Jurkat, Clone E6-1 (cell line): ENCODE measurements at regions not wholly inside any gene's neighbourhood (a gene's known extent, or its start where the extent isn't known, plus 50 kb on each side); places are given as distances from the start of the nearest gene placed in this dataset.
"Not testable (repeated sequence)": the region's sequence is repeated elsewhere in the genome, so short reads cannot be mapped to it uniquely, and the experiment has no call there.

ENCODE experiments used
- DNase-seq: peaks from one replicate; pipeline ENCODE4 v3.0.0-alpha.2; 2011; ENCODE audit warnings: low read depth, low spot score
- H3K4me3 ChIP-seq: 2 replicates; pipeline ENCODE4 v1.5.1; 2011; ENCODE audit warnings: mild to moderate bottlenecking, low read length, control low read depth, moderate library complexity

DNA sequence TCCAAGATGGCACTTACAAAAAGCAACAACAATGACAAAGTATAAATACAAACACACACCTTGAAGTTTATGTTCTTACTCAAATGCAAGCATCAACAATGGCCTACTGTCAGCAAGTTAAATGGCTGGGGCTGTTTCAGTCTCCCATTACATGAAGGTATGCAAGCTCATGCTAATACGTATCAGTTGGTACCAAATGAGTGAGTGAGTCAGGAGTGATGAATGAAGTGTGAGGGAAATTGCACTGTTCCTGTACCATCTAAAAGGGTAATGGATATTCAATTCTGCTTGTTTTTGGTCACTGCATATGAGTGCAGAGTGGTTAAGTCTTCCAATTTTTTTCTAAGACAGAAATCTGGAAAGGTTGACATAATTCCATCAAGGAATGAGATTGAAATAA, 964.9 kb downstream of the MAT2B start:
- no peak overlapping the region for H3K4me3 ChIP-seq
- DNase-seq: no peak

DNA sequence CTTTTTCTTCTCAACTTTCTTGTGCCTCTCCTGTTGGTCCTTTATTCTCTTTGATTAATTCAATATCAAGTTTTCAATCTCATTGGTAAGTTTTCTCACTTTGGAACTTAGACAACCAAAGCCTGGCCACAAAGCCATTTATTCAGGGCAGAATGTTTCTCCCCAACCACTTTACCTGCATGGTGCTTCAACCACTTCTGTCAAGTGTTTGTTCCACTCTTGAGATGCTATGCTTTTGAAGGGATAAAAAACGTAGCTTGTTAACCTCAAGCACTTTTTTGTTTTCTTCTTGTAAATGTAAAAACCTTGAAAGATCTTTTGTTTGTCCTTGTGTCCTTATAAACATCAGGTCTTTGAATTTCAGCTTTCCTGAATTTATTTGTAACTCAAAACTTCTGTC, 966.7 kb downstream of the MAT2B start:
- no peak overlapping the region for H3K4me3 ChIP-seq
- no peak for DNase-seq

DNA sequence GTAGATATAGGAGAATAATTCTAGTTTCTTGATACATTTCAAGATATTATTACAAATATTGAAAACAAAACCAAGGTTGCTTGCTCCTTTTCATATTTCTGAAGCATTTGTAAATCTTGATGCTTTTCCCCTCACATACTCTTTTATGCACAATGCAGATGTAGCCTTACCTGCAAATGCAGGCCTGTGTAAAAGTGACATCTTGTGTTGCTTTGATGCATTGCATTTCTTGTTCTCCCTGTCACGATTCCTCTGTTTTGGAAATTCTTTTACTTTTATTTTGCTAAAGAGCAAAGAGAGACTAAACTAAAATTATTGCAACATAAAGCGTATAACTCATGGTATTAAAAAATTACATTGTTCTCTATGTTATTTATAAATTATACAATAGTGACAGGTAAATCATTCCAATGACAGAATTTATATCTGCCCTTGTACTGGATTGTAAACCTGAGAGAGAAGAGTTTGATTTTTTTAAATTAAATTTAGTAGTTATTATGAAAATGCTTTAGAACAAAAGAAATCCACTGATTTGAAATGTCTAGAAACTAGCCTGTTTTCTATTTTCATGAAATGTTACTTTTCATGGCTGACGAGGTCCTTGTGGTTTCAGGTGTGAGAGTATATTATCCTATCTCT, 970.0 kb downstream of the MAT2B start:
- peak; percentile 5 for DNase-seq
- H3K4me3 ChIP-seq: no peak overlapping the region

DNA sequence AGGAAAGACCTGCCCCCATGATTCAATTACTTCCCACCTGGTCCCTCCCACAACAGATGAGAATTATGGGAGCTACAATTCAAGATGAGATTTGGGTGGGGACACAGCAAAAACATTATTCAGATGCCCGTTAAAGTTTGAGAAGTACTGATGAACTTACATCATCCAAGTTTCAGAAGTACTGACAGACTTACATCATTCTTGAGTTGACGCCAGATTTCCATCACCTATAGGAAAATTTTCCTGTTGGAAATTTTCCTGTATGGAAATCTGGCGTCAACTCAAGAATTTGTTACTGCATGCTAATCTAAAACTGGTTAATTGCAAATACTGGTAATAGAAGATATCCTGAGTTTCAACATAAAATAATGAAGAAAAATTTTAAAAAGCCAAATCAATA, 975.9 kb downstream of the MAT2B start:
- H3K4me3 ChIP-seq: no peak overlapping the region
- no peak for DNase-seq

DNA sequence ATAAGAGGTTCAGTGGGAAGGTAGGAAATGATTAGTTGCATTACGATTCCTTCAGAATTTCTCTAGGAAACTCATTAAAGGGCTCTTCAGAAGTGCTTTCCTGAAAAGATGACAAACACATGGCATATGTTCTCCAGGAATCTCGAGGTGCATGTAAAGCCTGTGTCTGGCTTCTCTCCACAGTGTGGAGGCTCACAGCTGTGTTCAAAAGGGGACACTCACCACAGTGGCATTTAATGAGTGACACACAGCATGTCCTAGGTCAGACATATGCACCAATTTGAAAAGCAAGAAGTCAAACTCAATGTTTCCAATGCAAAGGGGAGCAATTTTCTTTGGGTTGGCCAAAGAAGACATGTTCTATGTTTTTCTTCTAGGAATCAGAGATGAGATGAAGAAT, 976.9 kb downstream of the MAT2B start:
- no peak overlapping the region for H3K4me3 ChIP-seq
- DNase-seq: no peak

DNA sequence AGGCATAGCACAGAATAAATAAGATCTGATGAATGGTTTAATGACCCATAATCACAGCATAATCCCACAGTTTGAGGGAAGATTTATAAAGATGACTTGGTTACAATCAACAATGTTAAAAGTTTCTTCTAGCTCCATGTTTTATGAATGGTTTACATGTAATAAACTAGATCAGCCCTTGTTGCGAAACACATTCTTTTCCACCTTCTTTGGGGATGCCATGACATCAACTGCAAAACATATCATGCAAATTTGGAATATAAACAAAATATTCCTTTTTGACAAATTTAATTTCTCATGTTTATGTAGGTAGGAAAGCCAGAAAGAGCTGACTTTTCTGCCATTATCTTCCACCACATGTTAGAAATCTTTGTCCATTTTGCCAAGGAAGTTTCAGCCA, 979.5 kb downstream of the MAT2B start:
- DNase-seq: no peak

DNA sequence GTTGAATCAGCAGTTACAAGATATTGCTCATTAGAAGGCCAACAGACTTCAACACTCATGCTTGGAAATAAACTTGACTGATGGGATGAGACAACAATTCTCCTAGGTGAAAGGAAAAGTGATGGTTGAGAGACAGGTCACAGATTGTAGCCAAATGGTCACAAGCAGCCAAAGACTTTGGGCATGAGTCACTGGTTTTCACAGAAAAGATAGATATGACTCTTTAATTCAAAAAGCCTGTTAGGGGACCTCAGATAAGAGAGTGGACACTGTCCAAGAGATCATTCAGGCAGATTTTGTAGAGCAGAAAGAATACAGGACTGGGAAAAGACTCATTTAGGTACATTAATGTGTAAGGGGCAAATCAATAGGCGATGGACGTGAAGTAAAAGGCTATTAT, 982.5 kb downstream of the MAT2B start:
- no peak overlapping the region for H3K4me3 ChIP-seq
- no peak for DNase-seq

More for the DNA sequence above, 979.5 kb downstream of the MAT2B start:
- H3K4me3 ChIP-seq: no peak overlapping the region

DNA sequence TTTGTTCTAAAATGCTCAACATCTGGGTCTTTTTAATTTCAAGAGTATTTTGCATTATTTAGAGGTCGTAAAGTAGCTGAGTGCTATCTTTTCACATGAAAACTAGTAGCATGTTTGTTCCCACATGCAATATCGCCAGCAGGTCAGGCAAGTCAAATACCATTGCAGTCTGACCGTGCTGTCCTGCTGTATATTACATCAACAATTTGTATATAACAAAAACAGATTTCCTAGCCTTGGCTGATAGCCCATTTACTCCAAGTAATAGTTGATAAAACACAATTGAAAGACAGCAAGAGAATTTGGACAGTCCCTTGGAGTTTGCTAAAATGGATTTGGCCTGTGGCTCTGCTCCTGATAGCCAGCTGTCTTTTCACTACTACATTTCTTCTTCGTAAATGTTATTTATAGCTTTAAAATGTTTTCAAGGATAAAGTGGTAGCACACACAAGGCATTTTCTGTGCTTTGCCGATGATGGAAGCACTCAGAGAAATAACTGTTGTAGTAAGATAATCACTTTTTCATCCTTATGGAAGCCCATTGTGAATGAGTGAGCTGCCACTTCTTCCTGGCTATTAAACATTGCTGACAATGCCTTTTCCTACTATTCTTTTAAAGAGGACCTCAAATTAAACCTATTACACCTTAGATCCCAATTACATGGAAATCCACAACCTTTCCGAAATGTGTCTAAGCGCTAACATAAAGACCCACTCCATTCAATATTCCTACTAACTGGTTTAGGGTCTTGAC, 992.1 kb downstream of the MAT2B start:
- H3K4me3 ChIP-seq: no peak overlapping the region
- DNase-seq: no peak

DNA sequence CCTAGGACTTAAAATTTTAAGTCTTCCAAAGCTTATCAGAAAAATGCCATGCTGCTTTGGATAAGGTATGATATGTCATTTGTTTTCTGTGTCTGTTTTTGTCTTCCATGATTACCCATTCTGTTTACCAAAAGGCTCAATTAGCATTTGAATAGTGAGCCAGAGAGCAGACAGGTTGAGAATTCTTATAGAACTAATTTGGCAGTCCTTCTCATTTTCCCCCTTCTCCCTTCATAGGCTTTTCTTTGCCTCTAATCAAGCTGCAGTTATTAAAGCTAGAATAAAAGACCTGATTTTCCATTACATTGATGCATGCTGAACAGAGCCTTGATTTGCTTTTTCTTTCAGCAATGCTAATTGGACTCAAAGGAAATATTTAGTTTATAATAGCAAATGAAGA, 993.0 kb downstream of the MAT2B start:
- no peak overlapping the region for H3K4me3 ChIP-seq

DNA sequence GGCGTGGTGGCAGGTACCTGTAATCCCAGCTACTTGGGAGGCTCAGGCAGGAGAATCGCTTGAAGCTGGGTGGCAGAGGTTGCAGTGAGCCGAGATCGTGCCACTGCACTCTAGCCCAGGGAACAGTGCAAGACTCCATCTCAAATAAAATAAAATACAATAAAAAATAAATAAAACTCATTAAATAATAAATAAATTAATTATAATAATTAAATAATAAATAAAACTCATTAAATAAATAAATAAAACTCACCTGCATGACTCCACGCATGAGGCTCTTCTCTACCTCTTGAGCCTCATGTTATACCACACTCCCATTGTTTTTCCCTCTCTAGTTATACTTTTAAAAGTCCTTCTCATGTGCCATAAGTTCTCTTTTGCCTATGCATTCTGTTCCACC, 995.4 kb downstream of the MAT2B start:
- H3K4me3 ChIP-seq: no peak overlapping the region
- no peak for DNase-seq

More for the DNA sequence above, 993.0 kb downstream of the MAT2B start:
- DNase-seq: no peak

DNA sequence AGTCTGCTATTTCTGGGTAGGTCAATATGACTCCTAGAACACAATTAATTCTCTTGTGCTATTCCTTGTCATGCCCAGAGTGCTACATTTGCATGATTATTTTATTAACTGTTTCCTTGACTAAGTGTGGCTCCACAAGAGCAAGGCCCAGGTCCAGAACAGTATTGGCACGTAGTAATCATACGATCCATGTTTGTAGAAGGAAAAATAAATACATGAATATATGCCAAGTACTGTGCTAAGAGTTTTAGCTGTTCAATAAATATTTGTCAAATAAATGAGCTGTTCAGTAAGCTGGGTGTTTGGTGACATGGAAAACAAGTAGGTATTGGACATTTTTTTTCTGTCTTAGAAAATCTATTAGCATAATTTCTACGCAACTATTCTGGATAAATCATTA, 995.9 kb downstream of the MAT2B start:
- DNase-seq: no peak

DNA sequence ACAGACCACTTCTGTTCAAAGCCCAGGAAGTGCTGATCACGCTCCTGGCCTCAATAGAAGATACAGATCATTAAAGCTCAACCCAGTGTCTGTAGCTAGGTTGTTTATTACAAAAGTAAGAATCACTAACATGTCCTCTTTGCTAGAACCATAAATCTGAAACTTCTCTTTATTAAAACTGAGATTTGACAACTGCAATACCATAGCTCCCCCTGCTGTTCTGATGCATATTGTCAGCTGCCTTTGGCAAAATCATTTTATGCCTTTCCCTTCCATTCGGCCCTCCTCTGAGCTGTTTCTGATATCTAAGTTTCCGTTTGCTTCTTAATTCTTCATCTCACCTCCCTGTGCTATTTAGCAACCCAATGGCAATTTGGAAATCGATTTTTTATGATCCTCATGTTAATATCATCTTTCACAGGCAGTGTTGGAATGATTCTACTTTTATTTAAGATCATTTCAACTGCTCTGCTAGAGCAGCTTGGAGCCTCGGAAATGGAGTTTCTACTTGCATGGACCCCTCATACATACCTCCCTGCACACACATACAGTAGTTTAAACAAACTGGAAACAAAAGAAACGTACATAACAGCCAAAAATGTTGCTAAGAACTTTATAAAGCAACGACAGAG, 998.8 kb downstream of the MAT2B start:
- peak; percentile 49 for DNase-seq
- no peak overlapping the region for H3K4me3 ChIP-seq

More for the DNA sequence above, 995.9 kb downstream of the MAT2B start:
- H3K4me3 ChIP-seq: no peak overlapping the region

DNA sequence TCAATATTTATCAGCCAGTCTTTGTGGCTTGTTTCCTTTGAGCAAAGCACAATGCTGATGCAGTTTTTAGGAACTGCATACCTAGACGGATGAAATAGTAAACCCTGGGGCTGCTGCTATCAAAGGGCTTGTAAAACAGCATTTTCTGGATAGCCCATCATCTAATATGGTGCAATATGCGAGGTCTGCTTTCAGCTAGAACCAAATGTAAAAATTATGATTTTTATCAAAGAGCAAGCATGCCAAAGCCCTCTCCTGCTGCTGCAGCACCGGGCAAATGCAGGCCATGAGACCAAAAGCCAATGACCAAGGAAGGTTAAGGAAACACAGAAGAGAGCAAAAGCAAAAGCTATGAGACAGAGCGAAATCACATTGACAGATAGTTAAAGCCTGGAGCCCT, 1000.4 kb downstream of the MAT2B start:
- DNase-seq: no peak
- no peak overlapping the region for H3K4me3 ChIP-seq

DNA sequence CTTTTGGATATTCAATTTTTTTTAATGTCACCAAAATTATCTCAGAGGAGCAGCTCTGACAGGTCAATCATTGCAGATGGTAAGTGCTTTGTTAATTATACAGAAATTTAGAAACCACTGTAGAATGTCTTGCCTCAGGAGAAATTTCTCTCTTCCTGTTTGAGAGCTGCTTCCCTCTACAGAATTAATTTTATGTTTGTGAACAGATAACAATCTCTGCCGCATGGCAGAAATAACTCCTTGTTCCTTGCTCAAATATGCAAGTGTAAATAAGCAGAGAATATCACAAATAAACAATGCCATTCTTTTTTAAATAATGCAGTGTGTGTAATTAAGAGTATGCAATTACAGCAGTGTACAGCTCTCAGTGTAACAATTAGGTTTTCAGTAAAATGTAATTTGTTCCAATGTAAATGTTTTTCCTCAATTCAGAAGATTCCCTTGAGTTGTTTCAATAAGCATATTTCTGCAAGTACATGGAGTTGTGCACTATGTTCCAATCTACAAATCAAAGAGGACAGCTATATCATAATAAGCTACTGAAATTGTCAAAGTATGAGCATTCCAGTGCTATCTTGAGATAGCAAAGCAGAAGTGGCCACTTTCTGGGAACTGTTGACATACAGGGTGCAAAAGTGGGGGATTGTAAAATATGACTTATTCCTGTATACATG, 1012.8 kb downstream of the MAT2B start:
- H3K4me3 ChIP-seq: no peak overlapping the region
- no peak for DNase-seq

DNA sequence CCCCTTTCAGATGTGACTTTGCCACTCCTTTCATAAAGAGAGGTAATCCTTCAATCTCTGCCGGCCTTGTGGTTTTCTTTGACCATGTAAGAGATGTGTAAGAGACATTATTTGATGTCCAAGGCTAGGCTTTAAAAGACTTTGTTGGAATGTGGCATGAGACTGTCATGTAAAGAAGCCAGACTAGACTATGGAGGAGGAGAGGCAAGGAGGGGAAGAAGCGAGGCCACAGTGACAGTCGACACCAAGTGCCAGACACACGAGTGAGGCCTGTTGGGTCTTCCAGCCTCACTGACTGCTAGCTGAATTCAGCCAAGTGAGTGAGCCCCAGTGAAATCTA, 1013.3 kb downstream of the MAT2B start:
- no peak for DNase-seq
- no peak overlapping the region for H3K4me3 ChIP-seq

DNA sequence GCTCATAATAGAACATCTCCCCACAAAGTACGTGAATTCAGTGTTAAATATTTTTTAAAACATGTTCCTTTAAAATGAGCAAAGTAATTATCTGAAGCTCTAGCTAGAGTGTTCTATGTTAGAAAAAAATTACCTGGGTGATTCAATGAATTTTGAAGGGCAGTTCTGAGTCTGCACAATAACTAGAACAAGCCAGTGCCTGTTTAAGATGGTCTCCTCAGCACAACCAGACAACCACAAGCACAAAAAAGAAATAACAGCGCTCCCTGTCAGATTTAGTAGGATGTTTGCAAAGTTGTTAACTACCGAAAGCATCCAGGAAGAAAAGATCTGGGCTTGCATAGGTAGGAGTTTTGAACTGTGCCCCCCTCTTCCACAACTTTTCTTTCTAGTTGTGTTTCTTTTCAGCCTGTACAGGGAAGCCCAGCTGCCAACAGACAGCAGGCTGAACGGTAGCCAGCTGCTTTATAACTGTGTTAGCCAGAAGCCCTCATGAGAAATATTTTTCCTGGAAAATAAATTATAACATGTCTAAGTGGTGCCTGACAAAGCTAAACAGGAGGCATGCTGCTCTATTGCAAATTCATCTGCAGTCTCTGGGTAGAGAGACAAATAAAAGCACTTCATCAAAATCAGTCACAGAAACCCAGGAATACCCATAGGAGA, 1026.9 kb downstream of the MAT2B start:
- no peak for DNase-seq
- H3K4me3 ChIP-seq: no peak overlapping the region

DNA sequence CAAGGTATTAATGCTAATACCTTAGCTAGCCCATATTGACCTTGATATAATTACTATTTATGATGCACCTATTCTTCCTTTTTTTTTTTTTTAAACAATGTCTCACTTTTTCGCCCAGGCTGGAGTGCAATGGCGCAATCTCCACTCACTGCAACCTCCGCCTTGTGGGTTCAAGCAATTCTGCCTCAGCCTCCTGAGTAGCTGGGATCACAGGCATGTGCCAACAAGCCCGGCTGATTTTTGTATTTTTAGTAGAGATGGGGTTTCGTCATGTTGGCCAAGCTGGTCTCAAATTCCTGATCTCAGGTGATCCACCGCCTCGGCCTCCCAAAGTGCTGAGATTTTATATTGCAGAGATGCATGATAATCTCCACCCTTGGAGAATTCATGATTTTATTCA, 1028.0 kb downstream of the MAT2B start:
- H3K4me3 ChIP-seq, DNase-seq: not testable (repeated sequence)

DNA sequence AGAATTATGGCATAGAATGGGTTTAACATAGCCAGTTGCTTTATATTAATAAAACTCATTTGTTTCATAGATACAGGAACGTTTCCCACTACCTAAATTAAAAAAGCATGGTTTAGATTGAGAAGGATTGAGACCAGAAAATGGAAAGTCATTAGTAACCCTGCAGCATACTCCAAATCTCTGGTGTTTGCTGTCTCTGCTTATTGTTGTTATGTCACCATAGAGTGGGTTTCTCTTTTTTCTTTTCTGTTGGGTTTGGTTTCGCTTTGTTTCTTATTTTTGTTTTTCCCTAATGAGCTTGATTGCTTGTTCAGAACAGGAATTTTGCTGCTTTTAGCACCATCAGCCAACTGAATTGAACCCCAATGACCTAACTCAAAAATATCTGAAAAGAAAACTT, 1034.8 kb downstream of the MAT2B start:
- no peak for DNase-seq
- no peak overlapping the region for H3K4me3 ChIP-seq

DNA sequence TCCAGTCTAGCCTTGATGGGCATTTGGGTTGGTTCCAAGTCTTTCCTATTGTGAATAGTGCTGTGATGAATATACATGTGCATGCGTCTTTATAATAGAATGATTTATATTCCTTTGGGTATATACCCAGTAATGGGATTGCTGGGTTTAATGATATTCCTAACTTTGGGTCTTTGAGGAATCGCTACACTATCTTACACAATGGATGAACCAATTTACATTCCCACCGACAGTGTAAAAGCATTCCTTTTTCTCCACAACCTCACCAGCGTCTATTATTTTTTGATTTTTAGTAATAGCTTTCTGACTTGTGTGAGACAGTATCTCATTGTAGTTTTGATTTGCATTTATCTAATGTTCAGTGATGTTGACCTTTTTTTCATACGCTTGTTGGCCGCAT, 1040.1 kb downstream of the MAT2B start:
- H3K4me3 ChIP-seq: no peak overlapping the region
- DNase-seq: no peak

DNA sequence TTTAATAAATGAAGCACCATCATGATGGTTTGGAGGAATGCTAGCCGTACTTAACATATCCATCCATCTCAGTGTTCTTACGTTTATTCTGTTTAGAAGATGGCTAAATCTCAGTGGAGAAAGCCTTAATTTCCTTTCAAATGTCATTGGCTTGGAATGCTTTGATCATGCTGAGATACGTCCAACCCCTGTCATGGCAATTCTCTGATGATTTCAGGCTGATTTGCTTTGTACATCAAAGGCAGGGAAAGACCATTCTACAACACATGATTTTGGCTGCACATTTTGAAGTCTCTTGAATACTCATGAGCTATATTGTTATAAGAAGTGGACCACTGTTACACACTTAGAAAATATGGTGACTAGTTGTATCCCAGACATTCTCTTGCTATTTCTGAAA, 1048.4 kb downstream of the MAT2B start:
- no peak for DNase-seq
- H3K4me3 ChIP-seq: no peak overlapping the region
